ENCODE measurements at regions not wholly inside any gene's neighbourhood (a gene's known extent, or its start where the extent isn't known, plus 50 kb on each side); places are given as distances from the start of the nearest gene placed in this dataset.

GRCh38 chr14:86794689-86795088, 1198.3 kb downstream of the GALC start:
- TF ChIP-seq CTCF (IDR thresholded peaks at IDR 0.05; ENCODE audit: poor library complexity, severe bottlenecking) = no peak
- TF ChIP-seq EP300 (conservative IDR thresholded peaks at IDR 0.05; ENCODE audit: poor library complexity, severe bottlenecking) = no peak
- TF ChIP-seq MXI1 (conservative IDR thresholded peaks at IDR 0.05; ENCODE audit: poor library complexity, severe bottlenecking) = no peak
- TF ChIP-seq EZH2 (IDR thresholded peaks at IDR 0.05; ENCODE audit: borderline replicate concordance, insufficient read depth, low read length, poor library complexity, severe bottlenecking) = no peak
- no peak for TF ChIP-seq REST (IDR thresholded peaks at IDR 0.05; ENCODE audit: borderline replicate concordance)
- no peak for TF ChIP-seq POLR2AphosphoS5 (IDR thresholded peaks at IDR 0.05)
- no peak for TF ChIP-seq SMC3 (conservative IDR thresholded peaks at IDR 0.05; ENCODE audit: poor library complexity)
- no peak for TF ChIP-seq TAF1 (IDR thresholded peaks at IDR 0.05; ENCODE audit: low read depth)
- no peak for TF ChIP-seq RAD21 (conservative IDR thresholded peaks at IDR 0.05)
